ENCODE measurements at regions not wholly inside any gene's neighbourhood (a gene's known extent, or its start where the extent isn't known, plus 50 kb on each side); places are given as distances from the start of the nearest gene placed in this dataset.

- Histone ChIP-seq H3K4me1 (ENCODE audit: control insufficient read depth in 2 of 2, insufficient read depth in 1 of 2, low read depth in 1 of 2, low read length in 2 of 2) (no peaks in the 10 kb centered on the region), H2BK120ac (ENCODE audit: low read depth, low read length) (no peak overlapping the region), H3K4ac (ENCODE audit: low read length) (no peak overlapping the region), H3K4me2 (ENCODE audit: insufficient read depth, low read length, poor library complexity, severe bottlenecking) (no peak overlapping the region), H3K9ac (ENCODE audit: low read depth, low read length, poor library complexity) (no peak overlapping the region), H2AFZ (ENCODE audit: low read length) (no peak overlapping the region), H4K8ac (ENCODE audit: low read depth, low read length) (no peak overlapping the region), H3K14ac (ENCODE audit: low read length) (no peak overlapping the region), H3K9me3 (replicated peaks in 1 of 2; ENCODE audit: control insufficient read depth in 2 of 2, insufficient read depth in 1 of 2, low read depth in 1 of 2, low read length in 2 of 2) (no peaks in the 10 kb centered on the region), H3K18ac (ENCODE audit: low read length) (no peak overlapping the region), H2BK15ac (ENCODE audit: low read length) (no peak overlapping the region), H3K4me3 (ENCODE audit: low read length in 2 of 2) (no peak overlapping the region), H3K79me1 (ENCODE audit: low read depth, low read length) (no peaks in the 10 kb centered on the region), H3K27ac (replicated peaks; ENCODE audit: low read length) (no peak overlapping the region), H2AK5ac (ENCODE audit: low read depth, low read length) (no peak overlapping the region), H2BK12ac (ENCODE audit: low read length) (no peak overlapping the region), H2BK5ac (ENCODE audit: low read length) (no peak overlapping the region), H3K27me3 (ENCODE audit: control insufficient read depth in 3 of 3, insufficient read depth in 3 of 3, low read depth in 1 of 3, low read length in 3 of 3) (no peaks in the 10 kb centered on the region), H4K91ac (ENCODE audit: low read depth, low read length, poor library complexity) (no peak overlapping the region), H3K23ac (ENCODE audit: low read depth, low read length, poor library complexity) (no peak overlapping the region), H3K36me3 (replicated peaks in 1 of 2; ENCODE audit: control insufficient read depth in 2 of 2, insufficient read depth in 2 of 2, low read length in 2 of 2) (no peaks in the 10 kb centered on the region)
- no CpG with 5 or more reads among the region's 10 CpGs for WGBS, 2 donors (ENCODE audit: extremely low coverage in 2 of 2, insufficient read length in 2 of 2, insufficient replicate concordance in 1 of 2)
- no peak for DNase-seq (ENCODE audit: low spot score)
Measured at GRCh38 chr20:39903806-39904465, 785.1 kb downstream of the MAFB start.

DNA sequence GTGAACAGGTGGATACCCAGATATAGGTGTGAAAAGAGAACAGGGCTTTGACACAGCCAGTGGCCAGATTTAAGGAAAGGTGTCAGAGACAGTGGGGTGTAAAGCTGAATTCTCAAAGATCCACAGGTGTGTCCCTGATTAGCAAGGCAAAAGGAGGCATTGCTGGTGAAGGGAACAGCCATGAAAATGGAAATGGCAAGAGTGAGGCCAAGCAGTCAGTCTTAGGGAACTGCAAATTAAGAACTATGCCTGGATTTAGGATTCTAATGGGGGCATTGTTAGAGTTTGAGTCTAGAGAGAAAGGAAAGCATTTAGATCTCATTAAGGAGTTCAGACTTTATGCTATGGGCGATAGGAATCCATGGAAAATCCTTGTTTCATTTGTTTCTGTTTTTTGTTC lies 789.2 kb downstream of the MAFB start:
- peaks cover 0 to 1% of the 10 kb centered on the region in 2 donors for H3K4me1 ChIP-seq (ENCODE audit: control insufficient read depth in 2 of 2, insufficient read depth in 1 of 2, low read depth in 1 of 2, low read length in 2 of 2)
- no peak overlapping the region for H3K9ac ChIP-seq (ENCODE audit: low read depth, low read length, poor library complexity)
- no peaks in the 10 kb centered on the region for H3K79me1 ChIP-seq (ENCODE audit: low read depth, low read length)
- no peak overlapping the region for H3K4me3 ChIP-seq (ENCODE audit: low read length in 2 of 2)
- no CpG with 5 or more reads among the region's 1 CpG for WGBS, 2 donors (ENCODE audit: extremely low coverage in 2 of 2, insufficient read length in 2 of 2, insufficient replicate concordance in 1 of 2)
- no peak overlapping the region for H3K14ac ChIP-seq (ENCODE audit: low read length)
- no peak overlapping the region for H3K18ac ChIP-seq (ENCODE audit: low read length)
- no peak overlapping the region for H3K4ac ChIP-seq (ENCODE audit: low read length)
- H2BK120ac ChIP-seq (ENCODE audit: low read depth, low read length) = no peak overlapping the region
- H2AK5ac ChIP-seq (ENCODE audit: low read depth, low read length) = no peak overlapping the region
- H3K36me3 ChIP-seq (replicated peaks in 1 of 2; ENCODE audit: control insufficient read depth in 2 of 2, insufficient read depth in 2 of 2, low read length in 2 of 2) = no peaks in the 10 kb centered on the region
- no peak overlapping the region for H3K27ac ChIP-seq (replicated peaks; ENCODE audit: low read length)
- H3K9me3 ChIP-seq (replicated peaks in 1 of 2; ENCODE audit: control insufficient read depth in 2 of 2, insufficient read depth in 1 of 2, low read depth in 1 of 2, low read length in 2 of 2) = no peaks in the 10 kb centered on the region
- H3K4me2 ChIP-seq (ENCODE audit: insufficient read depth, low read length, poor library complexity, severe bottlenecking) = no peak overlapping the region
- no peak overlapping the region for H2BK15ac ChIP-seq (ENCODE audit: low read length)
- no peak overlapping the region for H2AFZ ChIP-seq (ENCODE audit: low read length)
- no peak overlapping the region for H4K8ac ChIP-seq (ENCODE audit: low read depth, low read length)
- H3K27me3 ChIP-seq (ENCODE audit: control insufficient read depth in 3 of 3, insufficient read depth in 3 of 3, low read depth in 1 of 3, low read length in 3 of 3) = no peaks in the 10 kb centered on the region
- DNase-seq (ENCODE audit: low spot score) = no peak
- no peak overlapping the region for H4K91ac ChIP-seq (ENCODE audit: low read depth, low read length, poor library complexity)
- H2BK12ac ChIP-seq (ENCODE audit: low read length) = no peak overlapping the region
- no peak overlapping the region for H2BK5ac ChIP-seq (ENCODE audit: low read length)
- no peak overlapping the region for H3K23ac ChIP-seq (ENCODE audit: low read depth, low read length, poor library complexity)

GRCh38 chr20:39898467-39898852 lies 790.6 kb downstream of the MAFB start:
- no CpG with 5 or more reads among the region's 2 CpGs for WGBS, 2 donors (ENCODE audit: extremely low coverage in 2 of 2, insufficient read length in 2 of 2, insufficient replicate concordance in 1 of 2)
- Histone ChIP-seq H3K23ac (ENCODE audit: low read depth, low read length, poor library complexity) (no peak overlapping the region), H3K18ac (ENCODE audit: low read length) (no peak overlapping the region), H2BK12ac (ENCODE audit: low read length) (no peak overlapping the region), H2BK5ac (ENCODE audit: low read length) (no peak overlapping the region), H3K4me2 (ENCODE audit: insufficient read depth, low read length, poor library complexity, severe bottlenecking) (no peak overlapping the region), H3K14ac (ENCODE audit: low read length) (no peak overlapping the region), H3K9me3 (replicated peaks in 1 of 2; ENCODE audit: control insufficient read depth in 2 of 2, insufficient read depth in 1 of 2, low read depth in 1 of 2, low read length in 2 of 2) (no peaks in the 10 kb centered on the region), H3K27me3 (ENCODE audit: control insufficient read depth in 3 of 3, insufficient read depth in 3 of 3, low read depth in 1 of 3, low read length in 3 of 3) (no peaks in the 10 kb centered on the region), H3K4me1 (ENCODE audit: control insufficient read depth in 2 of 2, insufficient read depth in 1 of 2, low read depth in 1 of 2, low read length in 2 of 2) (peaks cover 0 to 1% of the 10 kb centered on the region in 2 donors), H3K27ac (replicated peaks; ENCODE audit: low read length) (no peak overlapping the region), H3K4ac (ENCODE audit: low read length) (no peak overlapping the region), H3K9ac (ENCODE audit: low read depth, low read length, poor library complexity) (no peak overlapping the region), H3K79me1 (ENCODE audit: low read depth, low read length) (no peaks in the 10 kb centered on the region), H2BK15ac (ENCODE audit: low read length) (no peak overlapping the region), H2BK120ac (ENCODE audit: low read depth, low read length) (no peak overlapping the region), H3K36me3 (replicated peaks in 1 of 2; ENCODE audit: control insufficient read depth in 2 of 2, insufficient read depth in 2 of 2, low read length in 2 of 2) (no peaks in the 10 kb centered on the region), H3K4me3 (ENCODE audit: low read length in 2 of 2) (no peak overlapping the region), H4K91ac (ENCODE audit: low read depth, low read length, poor library complexity) (no peak overlapping the region), H2AK5ac (ENCODE audit: low read depth, low read length) (no peak overlapping the region), H2AFZ (ENCODE audit: low read length) (no peak overlapping the region), H4K8ac (ENCODE audit: low read depth, low read length) (no peak overlapping the region)
- DNase-seq (ENCODE audit: low spot score) = no peak

- Histone ChIP-seq H3K23ac (ENCODE audit: low read depth, low read length, poor library complexity) (no peak overlapping the region), H3K79me1 (ENCODE audit: low read depth, low read length) (no peaks in the 10 kb centered on the region)
- no CpG with 5 or more reads among the region's 4 CpGs for WGBS, 2 donors (ENCODE audit: extremely low coverage in 2 of 2, insufficient read length in 2 of 2, insufficient replicate concordance in 1 of 2)
Measured at GRCh38 chr20:39897781-39898466, 791.1 kb downstream of the MAFB start.

More at GRCh38 chr20:39897781-39898466, 791.1 kb downstream of the MAFB start:
- Histone ChIP-seq H2AFZ (ENCODE audit: low read length) (no peak overlapping the region), H4K91ac (ENCODE audit: low read depth, low read length, poor library complexity) (no peak overlapping the region), H2AK5ac (ENCODE audit: low read depth, low read length) (no peak overlapping the region), H3K4me2 (ENCODE audit: insufficient read depth, low read length, poor library complexity, severe bottlenecking) (no peak overlapping the region), H2BK15ac (ENCODE audit: low read length) (no peak overlapping the region), H4K8ac (ENCODE audit: low read depth, low read length) (no peak overlapping the region), H3K14ac (ENCODE audit: low read length) (no peak overlapping the region), H2BK5ac (ENCODE audit: low read length) (no peak overlapping the region), H2BK12ac (ENCODE audit: low read length) (no peak overlapping the region), H3K4ac (ENCODE audit: low read length) (no peak overlapping the region), H3K18ac (ENCODE audit: low read length) (no peak overlapping the region), H3K9ac (ENCODE audit: low read depth, low read length, poor library complexity) (no peak overlapping the region), H2BK120ac (ENCODE audit: low read depth, low read length) (no peak overlapping the region), H3K27me3 (ENCODE audit: control insufficient read depth in 3 of 3, insufficient read depth in 3 of 3, low read depth in 1 of 3, low read length in 3 of 3) (no peaks in the 10 kb centered on the region), H3K9me3 (replicated peaks in 1 of 2; ENCODE audit: control insufficient read depth in 2 of 2, insufficient read depth in 1 of 2, low read depth in 1 of 2, low read length in 2 of 2) (no peaks in the 10 kb centered on the region), H3K27ac (replicated peaks; ENCODE audit: low read length) (no peak overlapping the region), H3K4me3 (ENCODE audit: low read length in 2 of 2) (no peak overlapping the region), H3K36me3 (replicated peaks in 1 of 2; ENCODE audit: control insufficient read depth in 2 of 2, insufficient read depth in 2 of 2, low read length in 2 of 2) (no peaks in the 10 kb centered on the region), H3K4me1 (ENCODE audit: control insufficient read depth in 2 of 2, insufficient read depth in 1 of 2, low read depth in 1 of 2, low read length in 2 of 2) (peaks cover 0 to 1% of the 10 kb centered on the region in 2 donors)
- DNase-seq (ENCODE audit: low spot score) = no peak

Data from neuronal stem cell (in vitro differentiated cells).